Stimulated activated naive CD8-positive, alpha-beta T cell treated with anti-CD3 and anti-CD28 coated beads, Interleukin-15, Interleukin-2, amounts not matched to agents 100 ng/mL and 50 ng/mL, for 24 hours (primary cell): ENCODE measurements at regions not wholly inside any gene's neighbourhood (a gene's known extent, or its start where the extent isn't known, plus 50 kb on each side); places are given as distances from the start of the nearest gene placed in this dataset.

ENCODE experiments used
- H3K27ac Mint-ChIP-seq: one replicate; pipeline ENCODE4 v1.8.0; 2021; ENCODE audit warnings: mild to moderate bottlenecking, mixed read lengths
- H3K27me3 Mint-ChIP-seq: one replicate; pipeline ENCODE4 v1.8.0; 2021; ENCODE audit warnings: mixed read lengths
- H3K36me3 Mint-ChIP-seq: one replicate; pipeline ENCODE4 v1.8.0; 2021; ENCODE audit warnings: low read depth, mixed read lengths
- H3K4me1 Mint-ChIP-seq: one replicate; pipeline ENCODE4 v1.8.0; 2021; ENCODE audit warnings: low read depth, mixed read lengths
- H3K4me3 Mint-ChIP-seq: one replicate; pipeline ENCODE4 v1.8.0; 2021; ENCODE audit warnings: mild to moderate bottlenecking, mixed read lengths
- H3K9me3 Mint-ChIP-seq: one replicate; pipeline ENCODE4 v1.8.0; 2021; ENCODE audit warnings: mixed read lengths

GRCh38 chr12:124497039-124497438, 70.4 kb downstream of the NCOR2 start:
- peaks cover 73% of the 10 kb centered on the region for H3K4me1 Mint-ChIP-seq
- no peak overlapping the region for H3K27ac Mint-ChIP-seq
- no peaks in the 10 kb centered on the region for H3K27me3 Mint-ChIP-seq
- H3K9me3 Mint-ChIP-seq = no peaks in the 10 kb centered on the region
- no peak overlapping the region for H3K4me3 Mint-ChIP-seq
- H3K36me3 Mint-ChIP-seq = peaks cover 12% of the 10 kb centered on the region

DNA sequence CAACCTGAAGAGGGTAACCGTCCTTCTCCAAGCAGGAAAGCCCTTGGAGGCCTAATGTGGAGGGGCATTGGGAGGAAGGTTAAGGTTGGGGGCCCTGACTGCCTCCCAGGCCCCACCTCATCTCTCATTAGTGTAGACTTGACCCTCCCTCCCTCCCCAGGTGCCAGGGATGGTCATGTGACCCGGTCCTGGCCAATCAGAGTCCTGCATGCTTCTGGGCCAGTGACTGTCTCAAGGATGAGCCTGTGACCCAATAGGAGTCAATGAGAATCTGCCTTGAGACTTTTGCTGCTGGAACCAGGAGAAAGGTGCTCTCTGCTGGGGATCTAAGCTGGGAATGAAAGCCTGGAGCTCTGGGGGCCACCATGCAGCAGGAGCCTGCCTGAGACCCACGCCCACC, 70.8 kb downstream of the NCOR2 start:
- peaks cover 73% of the 10 kb centered on the region for H3K4me1 Mint-ChIP-seq
- H3K27ac Mint-ChIP-seq = no peak overlapping the region
- H3K36me3 Mint-ChIP-seq = peaks cover 14% of the 10 kb centered on the region
- no peak overlapping the region for H3K4me3 Mint-ChIP-seq
- no peaks in the 10 kb centered on the region for H3K27me3 Mint-ChIP-seq
- no peaks in the 10 kb centered on the region for H3K9me3 Mint-ChIP-seq

DNA sequence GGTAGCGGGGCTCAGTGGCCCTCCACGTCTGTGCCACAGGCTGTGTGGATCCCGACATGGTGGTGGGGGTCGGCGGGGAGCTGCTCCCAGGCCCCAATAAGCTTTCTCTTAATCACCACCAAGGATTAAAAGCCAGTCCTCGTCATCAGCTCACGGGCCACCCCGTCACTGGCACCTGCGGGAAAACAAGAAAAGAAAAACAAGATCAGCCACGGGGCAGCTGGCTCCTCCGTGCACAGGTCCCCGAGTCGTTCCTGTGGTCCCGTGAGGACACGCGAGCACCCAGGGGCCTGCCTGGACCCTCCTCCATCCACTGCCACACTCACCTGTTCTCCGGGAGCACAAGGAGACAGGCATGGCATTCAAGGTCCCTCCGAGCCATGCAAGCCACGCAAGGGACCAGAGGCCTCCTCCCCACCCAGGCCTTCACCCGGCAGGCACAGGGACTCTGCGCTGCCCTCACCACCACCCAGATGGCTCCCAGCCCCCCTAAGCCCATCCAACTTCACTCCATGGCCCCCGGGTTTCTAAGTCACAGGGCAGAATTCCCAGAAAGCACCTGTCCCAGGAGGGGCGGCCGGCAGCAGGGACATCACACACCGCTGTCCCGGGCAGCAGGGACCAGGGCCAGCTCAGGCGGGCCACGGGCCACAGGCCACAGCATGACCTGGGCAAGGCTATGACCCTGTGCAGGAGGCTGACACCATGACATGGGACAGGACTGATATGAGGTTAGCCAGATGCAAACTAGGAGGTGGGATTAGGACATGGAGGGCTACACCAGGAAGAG, 72.0 kb downstream of the NCOR2 start:
- Mint-ChIP-seq H3K27ac (no peak overlapping the region), H3K36me3 (peaks cover 19% of the 10 kb centered on the region), H3K4me1 (peaks cover 67% of the 10 kb centered on the region), H3K27me3 (no peaks in the 10 kb centered on the region), H3K4me3 (no peak overlapping the region), H3K9me3 (no peaks in the 10 kb centered on the region)

DNA sequence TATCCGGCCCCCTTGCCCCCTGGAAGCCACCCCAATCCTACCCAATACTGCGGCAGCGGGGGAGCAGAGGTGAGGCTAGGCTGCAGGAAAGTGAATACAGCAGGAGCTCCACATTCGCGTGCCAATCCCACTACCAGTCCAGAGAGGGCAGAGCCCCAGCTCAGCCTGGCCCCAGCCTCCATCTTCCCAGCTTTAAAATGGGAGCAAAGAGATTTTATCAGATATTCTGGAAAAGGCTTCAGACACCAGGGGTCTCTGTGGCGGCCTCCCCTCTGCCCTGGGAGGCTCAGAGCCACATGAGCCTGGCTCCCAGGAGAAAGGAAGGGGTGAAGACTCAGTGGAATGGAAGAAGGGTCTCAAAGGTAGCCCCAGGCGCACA, 72.7 kb downstream of the NCOR2 start:
- Mint-ChIP-seq H3K9me3 (no peaks in the 10 kb centered on the region), H3K27ac (no peak overlapping the region), H3K27me3 (no peaks in the 10 kb centered on the region), H3K4me3 (no peak overlapping the region), H3K4me1 (peaks cover 65% of the 10 kb centered on the region), H3K36me3 (peaks cover 19% of the 10 kb centered on the region)

DNA sequence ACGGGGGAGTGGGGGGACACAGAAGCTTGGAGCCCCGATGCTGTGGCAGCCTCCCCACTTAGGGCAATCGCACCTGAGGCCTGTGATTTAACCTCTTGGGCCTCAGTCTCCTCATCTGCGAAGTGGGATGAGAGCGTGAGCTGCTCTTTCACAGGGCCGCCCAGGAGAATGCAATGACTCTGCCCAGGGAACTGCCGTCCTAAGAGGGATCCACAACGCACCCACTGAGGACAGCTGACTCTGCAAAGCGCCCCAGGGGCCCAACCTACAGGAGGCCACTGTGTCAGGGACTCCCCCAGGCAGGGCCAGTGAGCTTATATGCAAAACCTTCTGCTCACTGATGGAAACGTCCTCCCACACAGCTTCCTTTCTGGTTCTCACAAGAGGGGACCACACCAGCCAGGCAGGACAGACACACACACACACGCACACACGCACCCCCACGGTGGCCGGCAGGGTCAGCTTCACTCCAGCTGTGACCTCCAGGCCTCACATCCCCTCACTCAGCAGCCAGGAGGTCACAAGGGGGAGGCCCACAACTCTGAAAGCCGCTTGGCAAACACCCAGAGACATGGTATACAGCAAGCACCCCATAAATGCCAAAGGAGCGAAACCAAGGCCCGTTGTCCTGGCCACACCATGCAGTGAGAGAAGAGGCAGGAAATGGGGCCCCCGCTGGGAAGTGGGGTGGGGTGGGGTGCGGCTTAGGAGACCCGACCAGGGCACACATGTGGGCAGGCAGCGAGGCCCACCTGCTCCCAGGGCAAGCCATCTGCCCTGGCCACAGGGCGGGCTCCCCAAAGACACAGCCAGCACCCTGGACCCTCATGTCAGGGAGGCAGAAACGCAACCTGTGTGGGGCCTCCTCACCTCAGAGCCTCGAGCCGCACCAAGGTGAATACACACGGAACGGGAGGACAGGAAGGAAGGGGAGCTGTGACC, 73.3 kb downstream of the NCOR2 start:
- Mint-ChIP-seq H3K36me3 (peaks cover 19% of the 10 kb centered on the region), H3K27ac (peak overlapping the region; percentile 96), H3K27me3 (no peaks in the 10 kb centered on the region), H3K9me3 (no peaks in the 10 kb centered on the region), H3K4me1 (peaks cover 58% of the 10 kb centered on the region), H3K4me3 (peak overlapping the region; percentile 70)

GRCh38 chr12:124492879-124493808, 74.3 kb downstream of the NCOR2 start:
- H3K4me3 Mint-ChIP-seq = peak overlapping the region; percentile 70
- no peaks in the 10 kb centered on the region for H3K9me3 Mint-ChIP-seq
- H3K4me1 Mint-ChIP-seq = peaks cover 53% of the 10 kb centered on the region
- peaks cover 19% of the 10 kb centered on the region for H3K36me3 Mint-ChIP-seq
- peak overlapping the region; percentile 40 for H3K27ac Mint-ChIP-seq
- no peaks in the 10 kb centered on the region for H3K27me3 Mint-ChIP-seq

- Mint-ChIP-seq H3K4me3 (no peak overlapping the region), H3K9me3 (no peaks in the 10 kb centered on the region), H3K4me1 (peaks cover 51% of the 10 kb centered on the region), H3K27me3 (no peaks in the 10 kb centered on the region), H3K36me3 (peaks cover 23% of the 10 kb centered on the region), H3K27ac (no peak overlapping the region)
Observed at GRCh38 chr12:124491856-124492420, 75.5 kb downstream of the NCOR2 start.

DNA sequence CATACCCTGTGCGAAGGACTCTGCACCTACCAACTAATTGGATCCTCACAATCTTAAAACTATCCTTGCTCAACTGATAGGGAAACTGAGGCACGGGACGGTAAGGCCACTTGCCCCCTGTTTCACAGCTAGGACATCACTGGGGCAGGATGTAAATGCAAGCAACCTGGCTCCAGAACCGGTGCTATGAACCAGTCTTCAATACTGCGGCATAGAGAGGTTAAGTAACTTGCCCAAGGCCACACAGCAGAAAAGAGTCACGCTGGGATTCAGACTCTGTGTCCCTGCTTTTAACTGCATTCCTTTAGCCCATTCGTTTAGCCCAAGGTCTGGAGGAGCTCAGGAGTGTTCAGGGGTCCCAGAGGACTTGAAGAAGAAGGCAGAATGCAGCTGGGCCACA, 76.1 kb downstream of the NCOR2 start:
- Mint-ChIP-seq H3K36me3 (peaks cover 23% of the 10 kb centered on the region), H3K27ac (no peak overlapping the region), H3K9me3 (no peaks in the 10 kb centered on the region), H3K4me1 (peaks cover 47% of the 10 kb centered on the region), H3K27me3 (no peaks in the 10 kb centered on the region), H3K4me3 (no peak overlapping the region)

GRCh38 chr12:124490584-124491305, 76.7 kb downstream of the NCOR2 start:
- Mint-ChIP-seq H3K9me3 (no peaks in the 10 kb centered on the region), H3K27me3 (no peaks in the 10 kb centered on the region), H3K4me3 (no peak overlapping the region), H3K27ac (no peak overlapping the region), H3K4me1 (peaks cover 45% of the 10 kb centered on the region), H3K36me3 (peaks cover 23% of the 10 kb centered on the region)

GRCh38 chr12:124489915-124490583, 77.4 kb downstream of the NCOR2 start:
- peaks cover 25% of the 10 kb centered on the region for H3K36me3 Mint-ChIP-seq
- H3K4me1 Mint-ChIP-seq = peaks cover 40% of the 10 kb centered on the region
- H3K9me3 Mint-ChIP-seq = no peaks in the 10 kb centered on the region
- H3K27ac Mint-ChIP-seq = no peak overlapping the region
- no peaks in the 10 kb centered on the region for H3K27me3 Mint-ChIP-seq
- H3K4me3 Mint-ChIP-seq = no peak overlapping the region

GRCh38 chr12:124489220-124489619, 78.2 kb downstream of the NCOR2 start:
- Mint-ChIP-seq H3K27ac (no peak overlapping the region), H3K9me3 (no peaks in the 10 kb centered on the region), H3K4me3 (no peak overlapping the region), H3K4me1 (peaks cover 38% of the 10 kb centered on the region), H3K36me3 (peaks cover 32% of the 10 kb centered on the region), H3K27me3 (no peaks in the 10 kb centered on the region)

- Mint-ChIP-seq H3K4me3 (no peak overlapping the region), H3K27me3 (no peaks in the 10 kb centered on the region), H3K9me3 (no peaks in the 10 kb centered on the region), H3K27ac (no peak overlapping the region), H3K4me1 (peaks cover 35% of the 10 kb centered on the region), H3K36me3 (peaks cover 32% of the 10 kb centered on the region)
Observed at GRCh38 chr12:124488520-124488919, 78.9 kb downstream of the NCOR2 start.

GRCh38 chr12:124487834-124488165, 79.6 kb downstream of the NCOR2 start:
- H3K36me3 Mint-ChIP-seq = peaks cover 26% of the 10 kb centered on the region
- no peaks in the 10 kb centered on the region for H3K27me3 Mint-ChIP-seq
- H3K4me1 Mint-ChIP-seq = peaks cover 28% of the 10 kb centered on the region
- H3K9me3 Mint-ChIP-seq = no peaks in the 10 kb centered on the region
- no peak overlapping the region for H3K27ac Mint-ChIP-seq
- H3K4me3 Mint-ChIP-seq = no peak overlapping the region
